ENCODE measurements at regions not wholly inside any gene's neighbourhood (a gene's known extent, or its start where the extent isn't known, plus 50 kb on each side); places are given as distances from the start of the nearest gene placed in this dataset.

- DNase-seq (ENCODE audit: low spot score in 2 of 2), result peak in 1 of 2 donors; percentile 35
- 30 to 38% methylated on average over 6 of the region's 6 CpGs for WGBS, 2 donors
- H3K4me3 ChIP-seq (ENCODE audit: low read depth, poor library complexity, severe bottlenecking), result no peak overlapping the region
- intact Hi-C loops (cut with DNase I; ENCODE audit: low total_unique reads), result no loop called here
- no peak for TF ChIP-seq CTCF (IDR thresholded peaks at IDR 0.05)
- TF ChIP-seq POLR2A (IDR thresholded peaks at IDR 0.05), result no peak
Observed at GRCh38 chr3:106341087-106341486, 472.3 kb upstream of the CBLB start.

- WGBS, 2 donors, result 52 to 57% methylated on average over 8 of the region's 8 CpGs
- no peak overlapping the region for H3K4me3 ChIP-seq (ENCODE audit: low read depth, poor library complexity, severe bottlenecking)
- intact Hi-C loops (cut with DNase I; ENCODE audit: low total_unique reads), result no loop called here
- TF ChIP-seq POLR2A (IDR thresholded peaks at IDR 0.05) (no peak), CTCF (IDR thresholded peaks at IDR 0.05) (no peak)
- DNase-seq (ENCODE audit: low spot score in 2 of 2), result no peak
Observed at GRCh38 chr3:106341586-106342162, 472.9 kb upstream of the CBLB start.

GRCh38 chr3:106342386-106342785 is 473.6 kb upstream of the CBLB start:
- intact Hi-C loops (cut with DNase I; ENCODE audit: low total_unique reads), result no loop called here
- 38 to 43% methylated on average over 2 of the region's 2 CpGs for WGBS, 2 donors
- H3K4me3 ChIP-seq (ENCODE audit: low read depth, poor library complexity, severe bottlenecking), result no peak overlapping the region
- DNase-seq (ENCODE audit: low spot score in 2 of 2), result peak in 1 of 2 donors; percentile 46
- TF ChIP-seq POLR2A (IDR thresholded peaks at IDR 0.05) (no peak), CTCF (IDR thresholded peaks at IDR 0.05) (no peak)

GRCh38 chr3:106343811-106344210 is 475.0 kb upstream of the CBLB start:
- intact Hi-C loops (cut with DNase I; ENCODE audit: low total_unique reads), result no loop called here
- no peak for TF ChIP-seq CTCF (IDR thresholded peaks at IDR 0.05)
- TF ChIP-seq POLR2A (IDR thresholded peaks at IDR 0.05), result no peak
- no peak overlapping the region for H3K4me3 ChIP-seq (ENCODE audit: low read depth, poor library complexity, severe bottlenecking)
- DNase-seq (ENCODE audit: low spot score in 2 of 2), result no peak

- intact Hi-C loops (cut with DNase I; ENCODE audit: low total_unique reads), result no loop called here
- H3K4me3 ChIP-seq (ENCODE audit: low read depth, poor library complexity, severe bottlenecking), result no peak overlapping the region
- TF ChIP-seq POLR2A (IDR thresholded peaks at IDR 0.05) (no peak), CTCF (IDR thresholded peaks at IDR 0.05) (no peak)
- 53 to 60% methylated on average over 5 of the region's 5 CpGs for WGBS, 2 donors
- peak in 1 of 2 donors; percentile 45 for DNase-seq (ENCODE audit: low spot score in 2 of 2)
Observed at GRCh38 chr3:106345353-106346027, 476.7 kb upstream of the CBLB start.

- no peak for TF ChIP-seq POLR2A (IDR thresholded peaks at IDR 0.05)
- TF ChIP-seq CTCF (IDR thresholded peaks at IDR 0.05), result no peak
- intact Hi-C loops (cut with DNase I; ENCODE audit: low total_unique reads), result no loop called here
- DNase-seq (ENCODE audit: low spot score in 2 of 2), result no peak
- no peak overlapping the region for H3K4me3 ChIP-seq (ENCODE audit: low read depth, poor library complexity, severe bottlenecking)
Observed at GRCh38 chr3:106347350-106347749, 478.5 kb upstream of the CBLB start.
